GM19455 (cell line): ENCODE measurements at regions not wholly inside any gene's neighbourhood (a gene's known extent, or its start where the extent isn't known, plus 50 kb on each side); places are given as distances from the start of the nearest gene placed in this dataset.
"Not testable (repeated sequence)": the region's sequence is repeated elsewhere in the genome, so short reads cannot be mapped to it uniquely, and the experiment has no call there.

ENCODE experiments used
- ATAC-seq: cut with Tn5 transposase; IDR thresholded peaks from one replicate; pipeline ENCODE4 v1.9.1; 2021; ENCODE audit not compliant: unreplicated experiment

DNA sequence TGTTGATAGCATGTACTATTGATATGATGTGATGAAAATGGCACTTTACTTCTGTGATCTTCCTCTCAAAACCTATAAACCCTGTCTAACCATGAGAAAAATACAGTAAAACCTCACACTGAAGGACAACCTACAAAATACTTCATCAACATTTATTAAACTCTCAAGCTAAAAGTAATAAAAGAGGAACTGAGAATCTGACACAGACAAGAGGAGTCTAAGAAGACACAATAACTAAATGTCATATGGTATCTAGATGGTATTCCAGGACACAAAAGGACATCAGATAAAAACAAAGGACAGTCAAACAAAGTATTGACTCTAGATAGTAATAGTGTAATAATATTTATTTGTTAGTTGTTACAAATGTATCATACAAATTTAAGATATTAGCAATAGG lies 655.3 kb downstream of the SH3BGRL start:
- ATAC-seq: no peak

- ATAC-seq: no peak
These were observed 665.0 kb downstream of the SH3BGRL start for GRCh38 chrX:81866873-81867272.

GRCh38 chrX:81868979-81869378 lies 667.1 kb downstream of the SH3BGRL start:
- no peak for ATAC-seq

DNA sequence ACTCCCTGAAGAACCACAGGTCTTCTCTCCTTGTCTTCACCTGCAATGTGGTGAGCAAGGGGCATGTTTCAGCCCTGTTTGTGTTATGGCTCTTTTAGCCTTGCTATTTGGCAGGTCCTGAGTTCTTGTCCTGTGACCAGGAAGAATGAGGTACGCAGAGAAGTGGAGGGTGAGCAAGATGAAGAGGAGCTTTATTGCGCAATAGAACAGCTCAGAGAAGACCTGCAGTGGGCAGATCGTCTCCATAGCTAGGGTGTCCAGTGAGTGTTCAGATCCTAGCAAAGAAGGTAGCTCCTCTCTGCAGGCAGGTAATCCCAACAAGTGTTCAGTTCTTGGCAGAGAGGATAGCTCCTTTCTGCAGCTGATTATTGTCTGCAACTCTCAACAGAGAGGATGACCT lies 672.9 kb downstream of the SH3BGRL start:
- ATAC-seq: no peak

- no peak for ATAC-seq
These were observed 673.9 kb downstream of the SH3BGRL start for GRCh38 chrX:81875800-81876199.

DNA sequence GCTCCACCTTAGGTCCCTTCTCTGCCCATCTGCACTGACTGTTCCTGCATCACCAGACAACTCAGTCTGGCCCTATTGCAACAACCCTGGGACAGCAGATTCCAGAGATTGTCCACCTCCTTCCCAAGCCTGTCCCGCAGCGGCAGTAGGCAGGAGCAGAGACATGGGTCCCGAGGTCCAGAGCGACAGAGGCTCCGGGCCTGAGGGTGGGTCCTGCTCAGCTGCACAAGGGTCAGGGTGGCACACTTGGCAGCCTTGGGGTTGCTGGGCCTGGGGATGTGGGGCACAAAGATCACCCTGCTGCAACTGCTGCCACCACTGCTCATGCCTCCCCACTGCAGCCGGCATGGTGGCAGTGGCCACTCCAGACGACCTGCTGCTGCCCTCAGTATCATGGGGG lies 674.5 kb downstream of the SH3BGRL start:
- ATAC-seq: no peak

GRCh38 chrX:81890521-81890920 lies 688.6 kb downstream of the SH3BGRL start:
- ATAC-seq: no peak

DNA sequence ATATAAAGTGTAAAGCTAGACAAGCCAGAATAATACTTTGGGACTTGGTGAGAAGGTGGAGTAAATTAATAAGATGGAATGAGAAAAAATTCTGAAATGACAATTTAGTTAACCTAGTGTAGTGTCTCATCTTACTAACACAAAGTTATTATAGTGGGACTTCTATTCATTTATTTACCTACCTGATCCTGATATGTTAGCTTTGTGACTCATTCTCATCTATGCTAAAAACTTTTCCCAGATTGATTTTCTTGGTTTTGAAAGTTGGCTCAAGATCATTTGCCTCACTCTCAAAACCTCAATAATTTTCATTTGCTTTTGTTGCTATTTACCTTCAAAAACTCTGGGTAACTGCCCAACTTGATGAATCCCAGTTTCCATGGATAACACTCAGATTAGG lies 698.6 kb downstream of the SH3BGRL start:
- ATAC-seq: no peak

DNA sequence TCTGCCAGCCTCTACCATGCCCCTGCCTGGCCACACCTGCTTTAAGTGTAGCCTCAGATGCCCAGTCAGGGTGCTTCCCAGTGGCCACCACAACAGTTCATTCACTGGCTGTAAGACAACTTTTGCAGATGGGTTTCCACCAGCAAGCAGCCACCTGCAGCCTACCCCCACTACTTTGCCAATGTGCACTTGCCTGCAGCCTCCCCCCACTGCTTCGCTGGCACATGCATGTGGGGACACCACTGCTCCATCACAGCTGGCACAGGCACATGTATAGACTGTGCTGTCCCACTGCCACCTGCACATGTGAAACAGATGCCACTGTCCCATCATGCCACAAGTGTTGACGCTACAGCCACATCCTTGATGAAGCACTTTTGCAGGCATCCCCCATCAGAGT lies 723.9 kb downstream of the SH3BGRL start:
- no peak for ATAC-seq

GRCh38 chrX:81945911-81946310 lies 744.0 kb downstream of the SH3BGRL start:
- not testable (repeated sequence) for ATAC-seq

GRCh38 chrX:81957318-81957717 lies 755.4 kb downstream of the SH3BGRL start:
- no peak for ATAC-seq

DNA sequence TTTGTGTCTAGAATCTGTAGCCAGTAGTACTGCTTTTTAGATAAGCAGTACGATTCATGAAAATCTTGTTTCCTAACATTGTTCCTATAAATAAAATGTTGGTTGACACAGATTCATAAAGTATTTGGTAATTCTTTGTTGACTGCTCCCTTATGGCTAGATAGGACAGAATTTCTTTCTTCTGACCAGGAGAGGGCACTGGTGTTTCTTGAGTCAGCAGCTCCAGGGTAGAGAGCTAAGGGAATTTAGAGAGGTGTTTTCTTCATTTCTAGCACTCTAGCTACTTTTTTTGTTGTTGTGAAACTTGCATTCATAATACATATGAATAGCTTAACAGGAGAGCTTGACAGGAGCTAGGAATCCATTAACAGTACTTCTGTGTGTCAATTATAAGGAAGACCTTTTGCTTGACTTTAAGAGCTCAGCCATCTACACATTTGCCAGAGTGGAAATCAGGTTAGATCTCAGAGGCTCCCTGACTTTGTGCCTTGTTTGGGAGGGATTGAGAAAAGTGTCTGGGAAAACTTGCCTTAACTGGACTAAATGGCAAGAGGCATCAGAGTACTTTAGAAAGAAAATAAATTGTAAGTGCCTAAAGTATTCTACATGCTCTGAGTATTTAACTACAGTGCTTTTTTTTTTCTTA lies 756.1 kb downstream of the SH3BGRL start:
- no peak for ATAC-seq

- no peak for ATAC-seq
These were observed 758.1 kb downstream of the SH3BGRL start for GRCh38 chrX:81959964-81960363.

- ATAC-seq: not testable (repeated sequence)
These were observed 772.5 kb downstream of the SH3BGRL start for GRCh38 chrX:81974413-81974812.

GRCh38 chrX:81979806-81980515 lies 778.1 kb downstream of the SH3BGRL start:
- ATAC-seq: no peak

DNA sequence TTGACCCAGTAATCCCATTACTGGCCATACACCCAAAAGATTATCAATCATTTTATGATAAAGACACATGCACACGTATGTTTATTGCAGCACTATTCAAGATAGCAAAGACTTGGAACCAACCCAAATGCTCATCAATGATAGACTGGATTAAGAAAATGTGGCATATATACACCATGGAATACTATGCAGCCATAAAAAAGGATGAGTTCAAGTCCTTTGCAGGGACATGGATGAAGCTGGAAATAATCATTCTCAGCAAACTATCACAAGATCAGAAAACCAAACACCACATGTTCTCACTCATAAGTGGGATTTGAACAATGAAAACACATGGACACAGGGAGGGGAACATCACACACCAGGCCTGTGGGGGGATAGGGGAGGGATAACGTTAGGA lies 785.3 kb downstream of the SH3BGRL start:
- ATAC-seq: not testable (repeated sequence)

DNA sequence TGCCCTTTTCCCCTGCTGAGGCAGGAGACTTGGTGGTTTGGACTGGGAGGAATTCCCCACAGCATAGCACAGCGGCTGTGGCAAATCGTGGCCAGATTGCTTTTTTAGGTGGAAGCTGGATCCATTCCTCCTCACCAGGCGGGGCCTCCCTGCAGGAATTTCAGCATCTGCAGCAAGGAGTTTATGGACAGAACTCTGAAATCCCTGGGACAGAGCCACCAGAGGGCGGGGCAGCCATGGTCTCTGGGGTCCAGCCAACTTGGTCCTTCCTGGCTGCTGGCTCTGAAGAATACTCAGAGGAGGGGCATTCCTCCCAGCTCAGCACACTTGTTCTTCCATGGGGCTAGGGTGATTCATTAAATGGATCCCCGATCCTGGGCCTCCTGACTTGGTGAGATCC lies 794.3 kb downstream of the SH3BGRL start:
- no peak for ATAC-seq

DNA sequence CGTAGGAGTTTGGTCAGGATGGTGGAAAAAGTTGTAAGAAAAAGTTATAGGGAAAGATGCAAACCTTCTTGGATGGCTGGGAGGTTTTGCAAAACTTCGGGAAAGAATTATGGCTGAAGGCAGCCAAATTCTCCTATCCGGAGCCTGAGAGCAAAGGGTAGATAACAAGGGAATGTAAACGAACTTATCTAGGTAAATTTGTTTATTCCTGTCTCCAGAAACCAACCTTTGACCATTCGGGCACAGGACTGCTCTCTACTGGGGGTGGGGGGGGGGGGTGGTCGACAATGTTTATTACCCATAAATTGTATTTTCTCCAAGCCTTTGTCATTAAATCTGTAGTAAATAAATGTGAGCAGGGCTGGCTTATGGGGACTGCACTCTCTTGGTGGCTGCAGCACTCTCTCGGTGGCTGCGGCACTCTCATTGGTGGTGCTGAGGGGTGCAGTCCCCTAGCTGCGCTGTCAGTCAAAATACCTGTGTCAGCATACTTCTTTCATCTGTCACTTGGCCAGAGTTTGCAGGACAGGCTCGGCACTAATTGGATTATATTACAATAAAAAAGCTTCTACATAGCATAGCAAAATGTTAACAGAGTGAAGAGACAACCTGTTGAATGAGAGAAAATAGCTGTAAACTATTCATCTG lies 827.8 kb downstream of the SH3BGRL start:
- no peak for ATAC-seq

GRCh38 chrX:82031250-82031649 lies 829.3 kb downstream of the SH3BGRL start:
- no peak for ATAC-seq

GRCh38 chrX:82038793-82039192 lies 836.9 kb downstream of the SH3BGRL start:
- no peak for ATAC-seq

GRCh38 chrX:82041034-82041433 lies 839.1 kb downstream of the SH3BGRL start:
- no peak for ATAC-seq

DNA sequence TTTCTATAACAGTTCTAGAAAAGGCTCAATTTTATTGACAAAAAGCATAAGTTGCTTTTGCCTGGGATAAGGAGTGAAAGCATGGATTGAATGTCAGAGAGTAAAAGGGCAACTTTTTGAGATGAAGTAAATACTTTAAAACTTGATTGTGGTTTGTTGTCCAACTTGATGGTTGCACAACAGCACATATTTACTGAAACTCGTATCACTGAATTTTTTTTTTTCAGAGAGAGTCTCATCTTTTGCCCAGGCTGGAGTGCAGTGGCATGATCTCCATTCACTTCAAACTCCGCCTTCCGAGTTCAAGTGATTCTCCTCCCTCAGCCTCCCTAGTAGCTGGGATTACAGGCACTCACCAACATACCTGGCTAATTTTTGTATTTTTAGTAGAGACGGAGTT lies 856.8 kb downstream of the SH3BGRL start:
- ATAC-seq: no peak
